ENCODE measurements at regions not wholly inside any gene's neighbourhood (a gene's known extent, or its start where the extent isn't known, plus 50 kb on each side); places are given as distances from the start of the nearest gene placed in this dataset.
"Not testable (repeated sequence)": the region's sequence is repeated elsewhere in the genome, so short reads cannot be mapped to it uniquely, and the experiment has no call there.

DNA sequence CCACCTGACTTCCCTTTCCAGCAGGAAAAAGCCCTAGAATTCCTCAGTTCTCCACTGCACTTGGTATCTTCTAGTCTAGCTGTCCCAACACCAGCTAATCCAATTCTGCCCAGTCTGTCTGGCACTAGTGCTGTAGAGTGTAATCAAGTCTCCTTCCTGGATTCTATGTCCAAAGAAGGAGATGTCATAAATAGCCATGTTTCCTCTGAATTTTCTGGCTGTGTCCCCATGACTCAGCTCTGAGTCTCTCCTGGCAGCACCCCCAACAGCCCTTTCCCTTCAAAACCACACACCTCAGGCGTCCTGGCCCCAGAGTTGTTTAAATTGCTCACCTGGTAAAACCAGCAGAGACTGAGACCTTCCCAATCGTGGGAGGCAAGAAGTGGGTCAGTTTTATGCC is 197.2 kb downstream of the GRXCR1 start:
- DNase-seq = no peak

DNA sequence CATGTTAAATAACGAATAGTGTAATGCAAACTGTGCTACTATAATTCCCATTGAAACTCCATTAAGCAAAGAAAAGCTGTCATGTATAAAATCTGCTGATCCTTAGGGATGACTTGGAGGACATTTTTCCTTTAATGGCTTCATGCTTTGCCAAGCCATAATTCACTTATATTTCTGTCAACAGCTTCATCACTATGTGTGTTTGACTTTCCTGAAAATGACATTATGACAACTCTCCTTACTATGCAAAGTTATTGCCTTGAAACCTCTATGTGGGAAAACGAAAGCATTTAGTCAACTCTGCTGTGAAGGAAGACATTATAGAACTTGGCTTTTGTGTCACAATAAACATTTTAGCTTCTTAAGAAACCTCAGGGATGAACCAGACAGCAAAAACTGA is 210.5 kb downstream of the GRXCR1 start:
- DNase-seq = no peak

DNA sequence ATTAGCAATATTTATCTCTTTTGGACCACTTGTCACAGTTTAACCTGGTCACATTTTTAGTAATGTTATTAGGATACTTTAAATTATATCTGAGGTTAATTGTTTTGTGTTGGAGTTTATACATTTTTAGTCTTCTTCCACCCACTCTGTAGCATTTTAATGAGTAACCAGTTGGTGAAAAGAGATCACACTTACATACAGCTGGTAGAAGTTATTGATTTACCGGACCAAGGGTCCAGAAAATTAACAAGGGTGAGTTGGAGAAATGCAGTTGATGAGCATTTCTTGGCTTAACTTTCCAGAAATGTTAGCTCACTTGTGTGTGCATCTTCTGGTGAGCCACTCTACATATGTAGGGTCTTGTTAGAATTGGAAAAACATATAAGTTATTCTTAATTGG is 219.6 kb downstream of the GRXCR1 start:
- no peak for DNase-seq

DNA sequence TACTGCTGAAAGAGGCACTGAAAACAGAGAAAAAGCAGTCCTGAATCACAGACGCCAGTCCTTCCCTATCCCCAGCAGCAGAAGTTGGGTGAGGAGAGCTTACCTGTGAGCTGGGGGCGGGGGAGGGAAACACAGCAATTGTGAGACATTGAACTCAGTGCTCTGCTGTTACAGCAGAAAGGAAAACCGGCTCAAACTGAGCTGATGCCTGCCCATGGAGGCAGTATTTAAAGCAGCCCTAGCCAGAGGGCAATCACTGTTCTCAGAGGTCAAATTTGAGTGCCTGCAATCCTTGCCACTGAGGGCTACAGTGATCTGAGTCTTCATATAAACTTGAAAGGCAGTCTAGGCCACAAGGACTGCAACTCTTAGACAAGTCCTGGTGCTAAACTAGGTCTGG is 220.7 kb downstream of the GRXCR1 start:
- DNase-seq = no peak

DNA sequence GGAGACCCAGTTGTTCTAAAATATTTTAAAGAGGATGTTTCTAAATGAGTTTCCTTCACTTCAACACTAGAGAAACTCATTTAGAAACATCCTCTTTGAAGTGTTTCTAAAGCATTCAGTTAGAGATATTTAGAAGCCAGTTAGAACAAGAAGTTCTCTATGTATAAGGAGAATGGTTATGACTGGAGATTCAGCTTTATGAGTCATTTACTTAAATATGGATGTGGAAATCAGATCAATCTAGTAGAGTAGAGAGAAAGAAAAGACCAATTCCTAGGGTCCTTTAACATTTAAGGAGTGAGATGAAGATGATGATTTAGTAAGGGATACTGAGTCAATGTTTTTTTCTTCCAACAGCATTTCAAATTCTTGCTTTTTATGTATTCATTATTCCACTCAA is 234.1 kb downstream of the GRXCR1 start:
- no peak for DNase-seq

DNA sequence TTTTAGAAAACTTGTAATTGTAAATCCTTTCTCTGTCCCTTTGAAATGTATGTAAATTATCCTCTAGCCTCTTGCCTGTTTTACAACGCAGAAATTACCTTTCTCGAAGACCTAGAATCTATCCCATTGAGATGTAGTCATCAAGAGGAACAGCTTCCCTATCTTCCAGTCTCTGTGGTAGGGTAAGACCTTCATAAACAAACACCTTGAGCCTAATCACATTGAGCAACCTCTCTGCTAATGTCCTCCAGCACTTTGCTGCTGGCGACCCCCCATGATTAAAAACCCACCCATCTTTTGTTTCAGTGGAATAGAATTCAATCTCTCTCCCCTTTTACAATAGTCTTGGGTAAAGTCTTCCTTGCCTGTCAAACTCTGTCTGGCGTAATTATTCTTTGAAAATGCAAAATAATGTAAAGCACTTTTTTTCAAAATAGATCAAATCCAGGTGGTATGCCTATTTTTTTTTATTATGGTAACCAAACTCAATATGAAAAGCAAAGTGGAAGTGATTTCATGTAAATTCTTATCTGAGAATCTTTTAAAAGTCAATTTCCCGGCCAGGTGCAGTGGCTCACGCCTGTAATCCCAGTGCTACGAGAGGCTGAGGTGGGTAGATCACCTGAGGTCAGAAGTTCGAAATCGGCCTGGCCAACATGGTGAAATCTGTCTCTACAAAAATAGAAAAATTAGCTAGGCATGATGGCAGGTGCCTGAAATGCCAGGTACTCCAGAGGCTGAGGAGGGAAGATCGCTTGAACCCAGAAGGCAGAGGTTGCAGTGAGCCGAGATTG is 237.9 kb downstream of the GRXCR1 start:
- DNase-seq = no peak

DNA sequence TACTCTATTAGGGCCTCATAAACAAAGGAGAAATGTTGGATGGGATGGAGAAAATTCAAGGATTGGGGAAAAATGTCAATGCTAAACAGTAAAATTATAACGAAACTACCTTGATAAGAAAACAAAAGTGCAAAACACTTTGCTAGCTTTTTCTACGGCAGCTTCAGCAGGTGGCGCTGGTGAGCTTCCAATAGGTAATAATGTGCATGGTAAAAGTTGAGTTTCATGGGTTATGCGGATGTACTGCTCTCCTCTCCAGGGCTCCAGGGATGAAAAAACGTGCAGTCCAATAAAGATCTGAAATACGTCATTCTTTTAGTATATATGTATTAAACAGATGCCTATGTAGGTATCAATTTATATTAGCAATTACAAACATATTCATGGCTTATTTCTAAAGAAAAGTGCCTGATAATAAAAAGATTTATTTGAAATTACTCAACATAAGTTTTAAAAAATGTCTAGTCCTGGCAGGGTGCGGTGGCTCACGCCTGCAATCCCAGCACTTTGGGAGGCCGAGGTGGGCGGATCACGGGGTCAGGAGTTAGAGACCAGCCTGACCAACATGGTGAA is 239.6 kb downstream of the GRXCR1 start:
- DNase-seq = peak; percentile 12 to 55

DNA sequence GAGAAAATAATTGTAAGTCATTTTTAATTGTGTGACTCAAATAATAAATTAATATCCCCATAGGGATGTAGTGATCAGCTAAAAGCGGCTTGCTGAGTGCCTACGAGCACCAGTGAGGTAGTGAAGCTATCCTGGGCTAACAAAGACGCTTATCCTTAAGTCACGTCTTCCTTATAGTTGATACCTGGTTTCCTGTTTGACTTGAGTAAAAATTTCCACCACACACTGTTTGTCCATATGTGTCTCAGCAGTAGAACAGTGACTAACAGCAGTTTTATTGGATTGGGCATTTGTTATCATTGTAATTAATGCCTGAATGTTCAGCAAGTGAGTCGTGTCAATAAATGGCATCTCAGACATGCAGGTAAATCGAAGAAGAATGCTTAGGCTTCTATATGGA is 241.1 kb downstream of the GRXCR1 start:
- no peak for DNase-seq

DNA sequence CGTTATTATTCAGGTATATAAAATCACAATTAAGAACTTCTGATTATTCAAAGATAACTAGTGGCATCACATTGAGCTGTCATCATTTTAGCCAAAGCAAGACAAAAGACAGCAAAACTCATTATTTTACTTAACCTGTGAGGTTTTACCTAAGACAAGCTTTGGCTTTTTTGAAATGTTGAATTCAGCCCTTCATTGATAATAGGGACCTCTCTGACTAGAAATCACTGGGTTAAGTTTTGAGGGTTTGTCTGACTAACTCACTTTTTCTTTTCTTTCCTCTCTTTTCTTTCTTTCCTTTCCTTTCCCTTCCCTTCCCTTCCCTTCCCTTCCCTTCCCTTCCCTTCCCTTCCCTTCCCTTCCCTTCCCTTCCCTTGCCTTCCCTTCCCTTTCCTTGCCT is 244.2 kb downstream of the GRXCR1 start:
- no peak for DNase-seq

DNA sequence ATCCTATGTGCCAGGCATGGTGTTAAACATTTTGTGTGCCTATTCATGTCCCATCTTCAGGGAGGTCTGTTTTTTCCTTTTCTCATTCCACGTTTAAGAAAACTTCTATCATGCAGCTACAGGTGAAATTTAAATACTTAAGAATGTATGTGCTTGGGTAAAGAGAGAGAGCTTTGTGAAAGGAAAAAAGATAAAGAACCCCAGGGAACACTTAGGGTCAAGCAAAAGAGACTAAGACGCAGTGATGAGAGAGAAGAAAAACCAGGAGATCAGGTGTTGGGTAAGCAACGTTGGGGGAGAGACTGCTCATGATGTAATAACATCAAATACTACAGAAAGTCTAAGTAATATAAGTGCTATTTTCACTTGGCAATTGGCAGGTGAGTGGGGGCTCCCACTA is 253.7 kb downstream of the GRXCR1 start:
- no peak for DNase-seq

DNA sequence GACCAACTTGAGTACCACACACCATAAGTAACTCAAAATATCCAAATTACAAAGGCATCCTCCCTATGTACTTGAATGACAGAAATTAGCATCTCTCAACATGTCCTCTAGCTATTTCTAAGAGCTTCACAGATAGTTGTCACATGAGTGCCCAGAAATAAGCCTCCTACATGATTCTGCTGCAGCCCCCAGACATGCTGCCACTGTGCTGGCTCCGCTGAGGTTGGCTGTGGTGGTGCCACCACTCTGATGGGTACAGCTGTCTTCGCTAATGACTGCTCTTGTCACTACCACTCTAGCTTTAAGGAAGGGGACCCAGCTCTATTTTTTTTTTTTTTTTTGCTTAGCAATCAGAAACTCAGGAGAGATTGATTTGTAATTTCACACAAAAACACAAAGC is 256.0 kb downstream of the GRXCR1 start:
- no peak for DNase-seq

DNA sequence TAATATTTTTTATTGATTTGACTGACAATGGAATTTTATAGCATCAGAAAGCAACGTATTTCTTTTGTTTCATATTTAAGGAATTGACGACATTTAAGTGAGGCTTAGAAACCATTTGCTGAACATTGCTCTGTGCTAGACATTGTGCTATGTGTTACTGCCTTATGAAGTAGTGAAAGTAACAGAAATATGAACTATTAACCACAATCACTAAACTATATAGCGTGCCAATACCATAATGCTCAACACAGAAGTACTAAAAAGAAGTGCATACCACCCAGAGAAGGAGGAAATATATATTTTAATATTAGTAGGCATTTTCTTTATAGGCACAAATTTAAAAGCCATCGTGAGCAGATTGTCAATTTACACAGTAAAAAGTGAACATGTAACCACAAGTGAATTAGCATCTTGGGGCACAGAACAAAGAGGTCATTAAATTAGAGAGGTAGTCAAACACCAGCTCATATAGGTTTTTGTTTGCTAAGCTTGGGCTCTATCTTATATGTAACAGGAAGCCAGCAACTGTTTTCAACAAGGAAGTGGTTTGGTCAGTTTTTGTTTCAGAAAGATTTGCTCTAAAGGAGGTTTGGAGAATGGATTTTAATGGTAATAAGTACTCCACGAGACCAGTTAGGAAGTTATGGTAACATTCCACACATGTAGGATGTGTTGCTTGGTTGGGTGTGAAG is 270.7 kb downstream of the GRXCR1 start:
- no peak for DNase-seq

DNA sequence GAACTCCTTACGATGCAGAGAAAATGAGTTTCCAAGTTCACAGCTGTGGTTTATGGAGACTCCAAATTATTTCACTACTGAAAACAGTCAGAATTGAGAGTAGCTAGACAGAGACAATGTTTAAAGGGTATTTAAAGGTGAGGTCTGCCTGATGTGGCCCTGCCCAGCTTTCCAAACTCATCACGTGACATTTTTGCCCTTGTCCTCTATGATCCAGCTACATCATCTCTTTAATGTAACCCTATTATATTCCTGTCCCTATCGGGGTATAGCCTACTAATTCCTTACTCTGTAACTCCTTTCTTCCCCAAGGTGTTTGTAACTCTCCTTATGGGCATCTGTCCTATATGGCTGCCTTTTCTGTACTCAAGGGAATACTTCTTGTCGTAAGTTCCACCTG is 297.2 kb downstream of the GRXCR1 start:
- no peak for DNase-seq

DNA sequence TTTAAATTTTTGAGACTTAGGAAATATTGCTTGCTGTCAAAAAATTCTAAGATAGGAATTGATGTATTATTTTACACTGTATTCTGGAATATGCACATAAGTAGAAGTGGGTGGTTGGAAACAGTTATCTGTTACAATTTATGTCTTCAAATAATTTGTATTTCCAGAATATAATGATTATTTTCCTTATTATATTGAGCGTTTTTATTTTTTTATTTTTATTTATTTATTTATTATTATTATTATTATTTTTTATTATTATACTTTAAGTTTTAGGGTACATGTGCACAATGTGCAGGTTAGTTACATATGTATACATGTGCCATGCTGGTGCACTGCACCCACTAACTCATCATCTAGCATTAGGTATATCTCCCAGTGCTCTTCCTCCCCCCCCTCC is 320.1 kb downstream of the GRXCR1 start:
- not testable (repeated sequence) for DNase-seq

DNA sequence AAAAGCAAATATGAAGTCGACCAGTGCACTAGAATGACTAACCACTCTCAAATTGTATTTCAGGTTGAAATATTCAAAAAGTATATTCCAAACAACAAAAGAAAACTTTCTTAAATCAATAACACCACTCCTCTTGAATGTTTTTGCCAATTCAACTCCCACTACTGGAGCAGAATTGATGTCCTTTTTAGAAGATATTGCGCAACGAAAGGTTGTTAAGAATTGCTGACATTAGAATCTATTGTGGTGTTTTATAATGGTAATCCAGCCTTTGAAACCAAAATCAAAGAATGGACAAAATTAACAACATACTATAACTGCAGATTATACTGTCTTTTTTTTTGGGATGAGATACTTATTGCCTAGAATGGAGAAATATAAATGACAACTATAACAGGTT is 331.3 kb downstream of the GRXCR1 start:
- DNase-seq = no peak

DNA sequence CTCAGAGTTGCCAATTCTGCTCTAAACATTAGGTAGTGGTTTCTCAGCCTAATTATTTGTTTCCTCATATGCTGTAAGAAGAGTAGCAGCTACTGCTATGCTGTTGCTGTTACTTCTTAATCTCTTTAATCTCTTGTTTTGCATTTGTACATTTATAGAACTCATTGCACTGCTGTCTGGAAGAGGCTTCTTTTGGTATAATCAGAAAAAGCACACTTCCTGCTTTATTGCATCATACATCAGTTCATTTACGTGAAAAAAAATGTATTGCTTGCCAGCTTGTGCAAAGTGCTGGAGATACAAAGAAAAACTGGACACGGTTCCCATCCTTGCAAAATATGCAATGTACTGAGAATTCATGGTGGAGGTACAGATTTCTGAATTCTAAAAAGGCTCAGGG is 332.0 kb downstream of the GRXCR1 start:
- DNase-seq = no peak

DNA sequence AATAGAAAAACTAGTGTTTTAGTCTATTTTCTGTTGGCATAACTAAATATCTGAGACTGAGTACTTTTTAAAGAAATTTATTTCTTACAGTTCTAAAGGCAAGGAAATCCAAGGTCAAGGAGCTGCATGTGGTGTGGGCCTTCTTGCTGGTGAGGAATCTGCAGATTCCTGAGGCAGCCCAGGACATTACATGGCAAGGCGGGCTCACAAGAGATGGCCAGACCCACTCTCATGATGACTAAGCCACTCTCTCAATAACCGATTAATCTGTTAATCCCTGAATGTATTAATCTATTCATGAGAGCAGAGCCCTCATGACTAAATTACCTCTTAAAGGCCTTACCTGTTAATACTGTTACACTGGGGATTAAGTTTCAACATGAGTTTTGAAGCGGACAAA is 340.8 kb downstream of the GRXCR1 start:
- no peak for DNase-seq

DNA sequence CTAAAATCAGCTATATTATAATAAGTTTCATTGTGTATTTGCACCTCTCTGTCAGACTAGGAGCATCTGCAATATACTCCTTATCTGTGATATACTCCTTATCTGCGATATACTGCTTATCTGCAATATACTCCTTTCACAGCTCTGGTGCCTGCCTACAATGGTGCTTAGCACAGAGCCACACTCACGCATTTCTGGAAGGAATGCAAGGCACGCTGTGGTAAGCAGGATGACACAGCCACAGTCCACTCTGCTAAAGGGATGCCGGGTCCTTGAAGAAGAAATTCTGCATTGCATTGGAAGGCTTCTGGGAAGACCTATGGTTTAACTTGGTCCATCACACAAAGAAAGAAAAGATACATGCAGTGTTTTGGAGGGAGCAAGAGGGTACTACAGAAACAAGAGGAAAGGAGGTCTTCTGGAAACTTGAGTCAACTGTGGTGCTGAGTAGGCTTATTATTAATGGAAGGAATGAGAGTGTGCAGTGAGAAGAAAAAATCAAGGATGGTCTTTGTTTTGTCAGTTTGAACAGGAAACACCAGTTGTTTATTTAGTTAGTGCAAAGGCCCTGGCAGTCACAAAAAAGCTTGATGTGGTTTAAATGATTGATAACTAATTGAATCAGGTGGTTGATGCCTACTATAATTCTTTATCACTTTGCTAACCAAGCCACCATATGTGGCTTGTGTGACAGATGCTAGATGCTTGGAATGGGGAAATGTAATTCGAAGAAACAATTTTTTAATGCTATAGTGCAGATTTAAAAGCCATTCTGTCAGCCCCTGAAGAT is 342.3 kb downstream of the GRXCR1 start:
- DNase-seq = no peak

DNA sequence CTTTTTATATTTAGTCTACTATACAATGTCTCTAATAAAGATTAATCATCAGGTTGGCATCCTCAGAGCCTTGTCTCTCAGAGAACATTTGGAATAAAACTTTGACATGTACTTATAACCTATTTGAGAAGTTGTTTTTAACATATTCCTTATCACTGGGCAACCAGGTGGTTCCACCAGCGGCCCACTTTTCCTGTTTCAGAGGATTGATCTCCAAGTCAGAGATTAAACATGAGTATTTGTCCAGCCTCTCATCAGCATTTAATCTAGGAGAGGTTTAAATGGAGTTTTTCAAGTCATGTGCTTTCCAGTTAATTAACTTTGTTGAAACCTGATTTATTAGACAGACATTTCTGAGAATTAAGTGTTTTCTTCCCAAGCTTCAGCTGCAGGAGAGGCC is 345.5 kb downstream of the GRXCR1 start:
- DNase-seq = no peak

DNA sequence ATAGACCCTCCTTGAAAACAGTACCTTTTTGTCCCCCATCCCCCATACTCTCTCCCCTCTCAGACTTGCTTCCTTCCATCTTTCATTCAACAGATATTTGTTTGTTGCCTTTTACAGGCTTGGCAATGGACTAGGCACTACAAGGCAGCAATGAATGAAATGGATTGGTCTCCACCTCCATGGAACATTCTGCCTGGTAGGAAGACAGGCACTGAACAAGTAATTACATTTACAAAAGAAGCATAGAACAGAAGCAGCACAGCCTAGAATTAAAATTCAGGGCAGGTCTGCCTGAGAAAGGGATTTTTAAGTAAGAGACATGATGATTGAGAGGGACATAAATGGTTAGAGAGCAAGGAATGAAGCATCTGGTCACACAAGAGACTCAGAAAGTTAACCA is 346.1 kb downstream of the GRXCR1 start:
- peak in 1 of 2 donors; percentile 15 for DNase-seq

DNA sequence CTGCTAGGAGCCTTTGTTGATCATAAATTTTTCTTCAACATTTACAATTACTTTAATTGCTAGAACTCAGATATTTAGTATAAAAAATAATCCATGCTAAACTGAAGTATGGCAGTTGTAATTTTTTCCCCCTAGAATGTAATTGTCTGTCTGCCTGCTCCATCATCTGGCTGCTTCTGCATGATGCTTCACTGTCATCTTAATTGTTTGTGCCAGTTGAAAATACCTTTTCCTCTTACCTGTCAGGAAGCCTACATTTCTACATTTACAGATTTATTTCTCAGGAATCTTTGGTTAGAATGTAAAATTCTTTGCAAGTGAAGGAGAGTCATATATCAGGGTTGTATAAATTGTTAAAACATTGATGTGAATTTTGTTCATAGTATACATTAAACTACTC is 348.6 kb downstream of the GRXCR1 start:
- no peak for DNase-seq

DNA sequence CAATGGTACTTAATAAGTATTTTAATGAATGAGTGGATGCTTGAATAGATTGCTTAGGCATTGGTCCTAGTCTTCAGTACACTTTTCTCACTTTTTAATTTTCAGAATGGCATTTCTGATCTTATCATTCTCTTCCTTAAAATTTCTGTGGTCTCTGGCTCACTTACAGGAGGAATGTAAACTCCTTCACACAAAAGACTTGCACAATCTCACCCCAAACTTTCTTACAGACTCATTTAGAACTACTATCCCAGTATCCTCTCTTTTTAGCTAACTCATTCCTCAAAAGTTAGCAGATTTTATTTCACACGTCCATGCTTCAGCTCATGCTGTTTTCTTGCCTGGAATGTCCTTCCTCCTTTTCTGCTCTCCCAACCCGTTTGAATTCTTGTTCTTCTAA is 350.1 kb downstream of the GRXCR1 start:
- DNase-seq = no peak

DNA sequence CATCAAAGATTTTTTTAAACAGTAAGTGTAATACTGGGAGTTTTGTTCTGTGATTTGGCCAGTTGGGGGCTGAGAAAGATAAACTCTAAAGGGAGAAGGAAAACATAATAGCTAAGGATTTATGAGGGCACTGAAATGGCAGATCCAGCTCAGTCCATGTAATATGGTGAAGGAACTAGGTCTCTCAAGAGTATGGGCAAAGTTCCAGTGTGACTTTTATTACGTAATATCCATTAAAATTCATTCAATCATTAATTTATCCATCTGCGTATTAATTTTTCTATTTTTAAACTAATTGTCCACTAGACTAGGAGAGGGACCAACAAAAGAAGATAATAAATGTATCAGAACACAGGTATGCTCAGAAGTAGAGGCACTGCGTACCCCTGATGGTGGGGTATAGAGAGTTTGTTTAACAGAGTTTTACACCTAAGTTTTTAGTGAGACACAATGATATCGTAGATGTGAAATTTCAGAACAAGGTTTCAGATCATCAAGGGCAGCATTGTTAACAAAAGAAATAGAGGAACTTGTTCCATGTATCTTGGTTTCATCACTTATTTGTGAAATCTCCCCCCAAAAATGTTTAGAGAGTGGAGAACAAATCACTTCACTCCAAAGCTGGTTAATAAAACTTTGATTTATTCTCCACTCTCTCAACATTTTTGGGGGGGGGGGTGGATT is 351.1 kb downstream of the GRXCR1 start:
- DNase-seq = no peak
